NT2/D1 (cell line): ENCODE measurements at regions not wholly inside any gene's neighbourhood (a gene's known extent, or its start where the extent isn't known, plus 50 kb on each side); places are given as distances from the start of the nearest gene placed in this dataset.

Experiments used
- SUZ12 ChIP-seq: IDR thresholded peaks from 2 replicates; pipeline ENCODE4 v1.6.1; 2011; ENCODE audit not compliant: insufficient read length, insufficient read depth; ENCODE audit errors: extremely low read depth
- YY1 ChIP-seq: IDR thresholded peaks from 2 replicates; pipeline ENCODE4 v1.6.1; 2011; ENCODE audit not compliant: insufficient read length, insufficient read depth
- ZNF274 ChIP-seq: IDR thresholded peaks from 2 replicates; pipeline ENCODE4 v1.6.1; 2011; ENCODE audit warnings: mild to moderate bottlenecking, low read depth, low read length

- TF ChIP-seq YY1 (no peak), SUZ12 (no peak), ZNF274 (no peak)
These were observed 95.2 kb upstream of the ANO1 start for GRCh38 chr11:69982690-69983570.
